Transverse colon (tissue), 4 donors: ENCODE measurements at regions not wholly inside any gene's neighbourhood (a gene's known extent, or its start where the extent isn't known, plus 50 kb on each side); places are given as distances from the start of the nearest gene placed in this dataset.

Source experiments
- CTCF ChIP-seq, 5 experiments: fragments of 200-600 bp in 3 of 5; fragments of 450-650 bp in 2 of 5; sonication (generic) in 3 of 5; IDR thresholded peaks; 1 replicate in 2 of 5; 2 replicates in 3 of 5; pipeline ENCODE4 v1.5.1; 2016 to 2017; ENCODE audit warnings: antibody characterized with exemption in 5 of 5, inconsistent platforms in 3 of 5, mild to moderate bottlenecking in 2 of 5, moderate library complexity in 1 of 5
- POLR2AphosphoS5 ChIP-seq, 3 donors: sonication (generic); formaldehyde crosslinking; IDR thresholded peaks; one replicate each; pipeline ENCODE4 v1.6.1; 2016; ENCODE audit warnings: antibody characterized with exemption in 3 of 3

DNA sequence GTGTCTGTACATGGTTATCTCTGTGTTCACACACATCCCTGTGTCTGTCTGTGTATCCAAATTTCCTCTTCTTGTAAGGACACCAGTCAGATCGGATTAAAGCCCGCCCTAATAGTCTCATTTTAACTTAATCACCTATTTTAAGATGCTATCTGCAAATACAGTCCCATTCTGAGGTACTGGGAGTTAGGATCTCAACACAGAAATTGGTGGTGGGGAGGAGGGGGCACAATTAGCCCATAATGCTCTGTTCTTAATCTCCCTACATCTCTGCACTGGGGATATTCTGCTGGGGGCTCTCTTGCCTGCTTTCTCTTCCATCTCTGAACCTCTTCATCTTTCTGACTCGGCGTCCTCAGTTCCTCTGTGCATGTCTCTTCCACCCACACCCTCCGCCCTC, 320.7 kb downstream of the CDC5L start:
- TF ChIP-seq CTCF (IDR thresholded peaks at IDR 0.05): no peak
- no peak for TF ChIP-seq POLR2AphosphoS5 (IDR thresholded peaks at IDR 0.05)
